ENCODE measurements at regions not wholly inside any gene's neighbourhood (a gene's known extent, or its start where the extent isn't known, plus 50 kb on each side); places are given as distances from the start of the nearest gene placed in this dataset.

GRCh38 chr14:82182646-82183045 is 649.0 kb upstream of the SEL1L start:
- Histone ChIP-seq H3K4me3 (replicated peaks; ENCODE audit: insufficient read depth, low read length) (no peak overlapping the region), H3K27me3 (ENCODE audit: insufficient read depth, poor library complexity, severe bottlenecking) (no peaks in the 10 kb centered on the region), H3K27ac (replicated peaks) (no peak overlapping the region)
- no peak for TF ChIP-seq CTCF (IDR thresholded peaks at IDR 0.05; ENCODE audit: insufficient read depth, low read length)
- TF ChIP-seq REST (IDR thresholded peaks at IDR 0.05; ENCODE audit: insufficient replicate concordance, low read depth): no peak
- no peak for TF ChIP-seq POLR2AphosphoS5 (IDR thresholded peaks at IDR 0.05; ENCODE audit: low read depth)
- no peak for TF ChIP-seq GABPA (IDR thresholded peaks at IDR 0.05; ENCODE audit: low read depth)
- no peak for TF ChIP-seq SPI1 (IDR thresholded peaks at IDR 0.05; ENCODE audit: borderline replicate concordance, low read depth)
- DNase-seq (ENCODE audit: low read depth in 1 of 2, low spot score in 1 of 2): no peak

- DNase-seq (ENCODE audit: low read depth in 1 of 2, low spot score in 1 of 2): no peak
- Histone ChIP-seq H3K27ac (replicated peaks) (no peak overlapping the region), H3K4me3 (replicated peaks; ENCODE audit: insufficient read depth, low read length) (no peak overlapping the region), H3K27me3 (ENCODE audit: insufficient read depth, poor library complexity, severe bottlenecking) (no peaks in the 10 kb centered on the region)
- TF ChIP-seq REST (IDR thresholded peaks at IDR 0.05; ENCODE audit: insufficient replicate concordance, low read depth) (no peak), GABPA (IDR thresholded peaks at IDR 0.05; ENCODE audit: low read depth) (no peak), SPI1 (IDR thresholded peaks at IDR 0.05; ENCODE audit: borderline replicate concordance, low read depth) (no peak), CTCF (IDR thresholded peaks at IDR 0.05; ENCODE audit: insufficient read depth, low read length) (no peak), POLR2AphosphoS5 (IDR thresholded peaks at IDR 0.05; ENCODE audit: low read depth) (no peak)
Observed at GRCh38 chr14:82190742-82191141, 657.1 kb upstream of the SEL1L start.

- no peak for DNase-seq (ENCODE audit: low read depth in 1 of 2, low spot score in 1 of 2)
- no peak for TF ChIP-seq CTCF (IDR thresholded peaks at IDR 0.05; ENCODE audit: insufficient read depth, low read length)
- TF ChIP-seq SPI1 (IDR thresholded peaks at IDR 0.05; ENCODE audit: borderline replicate concordance, low read depth): no peak; the same call in 1 of the 2 replicates
- no peak for TF ChIP-seq POLR2AphosphoS5 (IDR thresholded peaks at IDR 0.05; ENCODE audit: low read depth)
- TF ChIP-seq GABPA (IDR thresholded peaks at IDR 0.05; ENCODE audit: low read depth): no peak
- no peak for TF ChIP-seq REST (IDR thresholded peaks at IDR 0.05; ENCODE audit: insufficient replicate concordance, low read depth)
Observed at GRCh38 chr14:82192387-82192786, 658.7 kb upstream of the SEL1L start.

More at GRCh38 chr14:82192387-82192786, 658.7 kb upstream of the SEL1L start:
- Histone ChIP-seq H3K4me3 (replicated peaks; ENCODE audit: insufficient read depth, low read length) (no peak overlapping the region), H3K27me3 (ENCODE audit: insufficient read depth, poor library complexity, severe bottlenecking) (no peaks in the 10 kb centered on the region), H3K27ac (replicated peaks) (no peak overlapping the region)
